GM18867 (cell line): ENCODE measurements at regions not wholly inside any gene's neighbourhood (a gene's known extent, or its start where the extent isn't known, plus 50 kb on each side); places are given as distances from the start of the nearest gene placed in this dataset.

Source experiments
- ATAC-seq: cut with Tn5 transposase; IDR thresholded peaks from one replicate; pipeline ENCODE4 v1.9.1; 2021; ENCODE audit warnings: mild to moderate bottlenecking, moderate library complexity; ENCODE audit not compliant: unreplicated experiment

DNA sequence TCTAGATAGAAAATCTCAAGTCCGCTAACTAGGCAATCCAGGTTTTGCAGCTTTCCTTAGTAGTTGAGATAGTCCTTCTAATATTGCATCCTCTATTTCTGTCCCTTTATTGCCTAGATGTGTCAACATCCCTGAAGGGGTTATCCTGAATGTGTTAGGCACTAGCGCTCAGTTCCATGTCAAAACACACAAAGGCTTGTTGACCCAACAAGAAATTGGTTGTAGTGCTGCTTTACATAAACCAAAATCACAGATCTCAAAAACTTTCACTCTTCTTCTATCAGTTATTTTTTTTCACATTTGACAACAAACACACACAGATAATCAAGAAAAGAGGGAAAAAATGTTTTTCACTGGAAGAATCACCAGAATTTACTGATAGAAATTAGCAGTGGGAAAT is 51.4 kb upstream of the SOX2 start:
- no peak for ATAC-seq

DNA sequence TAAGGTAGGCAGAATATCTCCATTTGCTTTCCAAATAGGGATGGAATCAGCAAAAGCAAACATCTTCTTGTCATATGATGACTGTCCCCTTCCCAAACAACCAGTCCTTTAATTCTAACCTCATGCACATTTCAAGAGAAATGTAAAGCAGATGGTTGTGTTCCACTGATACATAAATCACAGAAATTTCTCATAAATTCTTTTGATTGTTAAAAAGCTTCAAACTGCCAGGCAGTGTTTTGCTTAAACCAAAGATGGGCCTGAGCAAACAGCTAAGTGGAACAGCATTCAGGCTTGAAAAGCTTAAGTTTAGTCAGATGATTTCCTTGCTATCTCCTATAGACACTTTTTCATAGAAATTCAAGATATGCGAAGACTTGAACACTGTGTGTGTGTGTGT is 74.3 kb upstream of the SOX2 start:
- no peak for ATAC-seq

DNA sequence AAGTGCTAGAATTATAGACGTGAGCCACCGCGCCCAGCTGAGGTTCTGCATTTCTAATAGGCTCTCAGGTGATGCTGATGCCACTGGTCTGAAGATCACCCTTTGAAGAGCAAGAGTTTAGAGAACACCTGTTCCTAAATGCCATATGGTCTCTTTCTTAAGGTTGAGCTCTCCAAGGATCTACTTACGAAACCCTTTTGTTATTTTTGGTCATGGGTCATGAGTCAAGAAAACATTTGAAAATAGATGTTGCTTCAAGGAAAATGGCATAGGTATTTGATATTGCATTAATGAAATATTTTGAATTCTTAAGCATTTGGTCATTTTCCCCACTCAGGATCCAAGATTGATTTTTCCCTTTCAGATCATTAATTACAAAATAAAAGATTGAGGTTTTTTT is 74.7 kb upstream of the SOX2 start:
- ATAC-seq, result no peak

DNA sequence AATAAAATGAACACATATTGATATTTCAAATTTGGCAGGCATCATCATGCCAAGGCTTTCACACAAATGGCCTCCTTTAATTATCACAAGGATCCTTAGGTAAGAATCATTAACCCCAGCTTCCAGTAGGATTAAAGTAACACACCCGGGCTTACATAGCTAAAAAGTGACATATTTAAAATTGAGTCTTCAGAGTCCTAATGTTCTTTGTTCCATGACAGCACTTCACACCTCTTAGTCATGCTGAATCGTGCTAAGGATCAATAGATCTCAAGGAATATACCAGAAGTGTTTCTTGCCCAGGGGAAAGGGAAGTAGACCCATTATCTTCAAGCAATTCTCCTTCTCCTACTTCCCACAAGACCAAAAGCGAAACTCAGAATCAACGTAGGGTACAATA is 76.6 kb upstream of the SOX2 start:
- no peak for ATAC-seq

DNA sequence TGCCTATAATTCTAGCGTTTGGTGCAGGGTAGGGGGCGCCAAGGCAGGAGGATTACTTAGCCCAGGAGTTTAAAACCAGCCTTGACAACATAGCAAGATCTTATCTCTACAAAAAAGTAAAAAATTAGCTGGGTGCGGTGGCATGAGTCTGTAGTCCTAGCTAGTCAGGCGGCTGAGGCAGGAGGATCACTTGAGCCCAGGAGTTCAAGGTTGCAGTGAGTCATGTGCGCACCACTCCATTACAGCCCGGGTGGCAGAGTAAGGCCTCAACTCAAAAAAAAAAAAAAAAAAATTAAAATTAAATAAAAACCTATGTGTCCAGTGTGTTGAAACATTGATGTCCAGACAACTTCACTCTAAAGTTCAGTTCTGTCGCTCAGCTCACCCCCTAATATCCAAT is 78.2 kb upstream of the SOX2 start:
- ATAC-seq, result no peak

DNA sequence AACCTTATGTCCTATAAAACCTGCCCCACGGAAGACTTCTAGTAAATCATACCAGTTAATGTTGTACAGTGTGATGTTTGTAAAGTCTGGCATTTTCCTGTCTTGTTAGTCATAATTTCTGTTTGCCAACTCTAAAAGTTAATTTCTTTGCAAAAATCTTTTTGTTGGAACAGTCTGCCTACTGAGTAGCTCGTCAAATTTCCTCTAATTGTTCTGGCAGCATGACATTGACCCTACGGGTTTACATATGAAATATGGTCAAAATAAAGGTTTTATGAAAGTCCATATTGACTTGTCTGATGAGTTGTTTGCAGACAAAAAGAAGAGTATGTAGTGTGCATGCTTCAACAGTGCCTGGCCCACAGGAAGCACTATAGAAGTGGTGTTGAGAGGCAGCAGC is 79.8 kb upstream of the SOX2 start:
- ATAC-seq, result no peak

DNA sequence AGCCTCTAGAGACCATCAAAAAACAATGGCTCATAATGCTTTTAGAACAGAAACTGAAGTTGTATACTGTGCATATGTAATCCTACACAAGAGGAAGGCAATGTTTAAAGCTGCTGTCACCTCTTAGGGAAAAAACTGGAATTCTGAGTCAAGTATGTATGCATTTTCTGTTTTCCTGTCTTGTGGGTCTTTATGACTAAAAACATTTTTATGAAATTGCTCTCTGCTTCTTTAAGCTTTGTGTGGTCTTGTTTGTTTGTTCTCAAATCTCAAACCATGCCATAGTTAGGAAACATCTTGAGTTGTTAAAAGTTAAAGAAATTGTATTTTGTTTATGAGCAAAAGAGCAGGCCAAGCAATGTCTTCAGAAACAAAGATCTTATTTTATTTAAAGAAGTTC is 80.9 kb upstream of the SOX2 start:
- ATAC-seq, result no peak

DNA sequence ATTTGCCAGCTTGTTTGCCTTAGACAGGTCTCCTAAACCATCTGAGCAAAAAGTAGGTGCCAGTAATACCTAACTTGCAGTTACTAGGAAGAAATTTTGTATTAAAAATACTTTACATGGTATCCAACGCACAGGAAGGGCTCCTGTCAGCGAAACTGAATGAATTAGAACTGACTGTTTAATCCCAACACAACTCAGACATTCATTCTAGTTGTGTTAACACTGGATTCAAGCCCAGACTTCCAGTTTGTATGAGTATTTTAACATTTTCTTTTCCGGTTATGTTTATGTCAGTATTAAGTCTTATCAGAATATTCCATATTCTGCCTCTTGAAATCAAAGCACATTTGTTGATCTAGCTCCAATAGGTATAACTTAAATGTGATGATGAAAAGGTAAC is 82.0 kb upstream of the SOX2 start:
- ATAC-seq, result no peak

DNA sequence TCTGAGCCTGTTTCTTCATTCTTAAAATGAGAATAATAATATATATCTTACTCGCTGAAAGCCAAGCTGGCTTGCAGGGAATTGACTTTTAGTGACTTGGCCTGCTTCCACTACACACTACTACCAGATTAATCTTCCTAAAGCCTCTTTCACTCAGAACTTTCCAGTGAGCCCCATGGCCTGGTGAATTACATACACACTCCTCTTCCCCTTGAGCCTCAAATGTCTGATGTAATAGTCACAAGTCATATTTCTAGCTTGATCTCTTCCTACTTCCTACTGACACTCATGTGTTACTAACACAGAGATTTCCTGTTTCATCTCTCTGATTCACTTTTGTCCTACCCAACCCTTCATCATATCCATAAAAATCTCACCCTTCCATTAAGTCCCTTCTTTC is 82.7 kb upstream of the SOX2 start:
- ATAC-seq, result no peak

DNA sequence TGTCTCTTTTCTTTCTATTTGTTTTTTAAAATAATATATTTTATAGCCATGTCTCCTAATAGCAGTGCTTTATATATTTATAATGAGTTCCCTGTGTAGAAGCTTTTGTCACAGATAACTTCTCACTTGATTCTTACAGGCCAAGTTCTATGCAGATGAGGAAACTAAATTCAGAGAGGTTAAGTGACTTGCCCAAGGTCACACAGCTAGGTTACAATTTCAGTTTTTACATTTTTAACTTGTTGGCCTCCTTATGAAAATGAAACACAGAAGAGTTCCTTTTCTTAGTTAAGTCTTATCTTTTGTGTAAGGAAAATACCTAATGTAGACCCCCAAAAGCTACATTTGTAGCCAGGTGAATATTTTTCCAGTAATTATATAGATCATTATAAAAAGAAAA is 83.3 kb upstream of the SOX2 start:
- ATAC-seq, result no peak

DNA sequence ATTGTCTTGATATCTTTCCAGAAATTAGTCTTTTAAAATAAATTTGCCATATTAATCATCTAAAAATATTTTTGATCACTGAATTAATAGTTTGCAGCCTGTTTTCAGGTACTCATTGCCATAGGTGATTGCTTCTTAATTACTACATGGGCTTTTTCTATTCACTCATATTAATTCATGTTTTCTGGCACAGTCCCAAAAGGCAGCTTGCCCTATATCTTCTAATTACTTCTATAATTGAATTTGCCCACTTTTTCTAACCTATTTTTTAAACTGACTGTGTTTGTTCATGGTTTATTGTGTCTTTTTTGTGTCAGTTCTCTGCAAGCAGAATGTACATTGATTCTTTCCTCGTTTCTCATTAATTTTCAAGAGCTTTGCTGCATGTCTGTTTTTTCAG is 85.7 kb upstream of the SOX2 start:
- no peak for ATAC-seq

DNA sequence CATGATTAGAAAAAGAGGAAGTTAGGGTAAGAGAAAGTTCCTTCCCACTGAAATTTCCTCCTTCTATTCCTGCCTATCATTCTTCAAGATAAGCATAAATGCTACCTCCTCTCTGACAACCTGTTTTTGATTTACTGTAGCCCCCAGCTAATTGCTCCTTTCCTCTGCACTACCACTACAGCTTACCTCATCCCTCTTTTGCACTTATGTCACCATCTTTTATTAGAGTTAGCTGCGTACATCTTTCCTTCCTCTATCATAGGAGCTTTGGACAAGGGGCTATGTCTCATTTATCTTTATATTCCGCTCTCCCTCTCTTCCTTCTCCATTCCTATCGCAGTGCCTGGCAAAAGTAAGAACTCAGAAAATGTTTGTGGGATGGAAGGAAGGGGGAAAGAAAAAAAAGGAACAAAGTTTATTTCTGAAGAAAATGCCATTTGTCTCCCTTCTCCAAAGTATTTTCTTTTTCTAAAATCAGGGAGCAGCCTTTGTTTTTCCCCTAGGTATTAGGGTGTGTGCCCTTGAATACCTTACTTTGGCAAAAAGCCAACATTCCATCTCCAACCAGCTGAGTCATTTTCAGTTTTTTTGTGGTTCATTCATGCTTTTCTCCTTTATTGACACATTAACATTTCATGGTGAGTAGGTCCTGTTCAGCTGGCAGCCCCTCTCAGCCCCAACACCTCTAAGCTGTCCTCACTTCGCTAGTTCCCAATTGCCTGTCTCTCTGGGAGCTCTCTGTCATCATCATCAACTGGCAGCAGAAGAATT is 87.6 kb upstream of the SOX2 start:
- no peak for ATAC-seq

DNA sequence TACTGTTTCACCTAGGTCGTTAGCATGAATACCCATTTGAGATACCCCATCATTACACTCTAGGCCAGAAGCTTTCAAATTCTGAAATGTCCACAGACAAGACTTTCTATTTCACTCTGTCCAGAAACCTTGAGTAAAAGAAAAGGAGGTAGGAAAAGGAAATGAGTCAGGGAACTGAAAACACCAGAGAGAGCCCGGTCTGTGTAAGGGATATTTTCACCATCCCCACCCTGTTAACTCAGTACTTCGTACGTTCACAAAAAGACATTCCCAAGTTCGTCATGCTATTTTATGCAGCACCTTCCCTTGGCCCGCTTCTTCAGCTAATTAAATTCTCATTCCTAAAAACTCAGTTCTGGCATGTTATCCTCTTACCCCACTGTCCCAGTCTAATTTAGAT is 89.4 kb upstream of the SOX2 start:
- no peak for ATAC-seq

DNA sequence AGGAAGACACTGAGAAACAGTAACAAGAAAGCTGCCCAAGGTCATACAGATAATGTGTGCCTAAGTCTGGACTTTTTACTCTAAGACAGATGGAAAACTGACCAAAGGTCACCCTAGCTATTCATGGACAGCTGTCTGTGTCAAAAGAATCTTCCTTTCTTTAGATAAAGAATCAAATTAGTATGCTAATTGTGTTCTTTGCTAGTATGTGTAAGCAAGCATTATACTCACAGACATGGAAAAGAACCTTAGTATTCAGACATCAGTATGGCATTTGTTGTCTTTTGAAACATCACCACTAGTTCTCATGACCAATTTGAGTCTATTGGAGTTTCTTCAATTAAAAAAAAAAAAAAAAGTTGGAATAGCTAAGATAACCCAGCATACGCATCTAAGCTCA is 91.8 kb upstream of the SOX2 start:
- ATAC-seq, result no peak

DNA sequence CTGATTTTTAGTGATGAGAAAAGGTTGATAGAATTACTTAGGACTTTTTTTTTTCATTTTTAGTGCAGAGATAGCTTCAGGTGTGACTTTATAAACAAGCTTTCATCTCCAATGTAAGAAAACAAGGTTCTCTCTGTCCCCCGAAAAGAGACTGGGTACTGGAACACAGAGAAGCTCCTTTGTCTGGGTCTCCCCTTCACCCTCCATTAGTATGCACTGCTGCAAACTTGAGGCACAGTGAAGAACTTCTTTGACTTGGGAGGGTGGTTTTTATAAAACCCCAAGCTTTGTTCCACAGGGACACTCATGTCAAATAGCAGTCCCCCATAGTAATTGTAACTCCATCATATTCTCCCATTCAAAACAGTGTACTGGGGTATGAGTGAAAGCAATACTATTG is 93.5 kb upstream of the SOX2 start:
- no peak for ATAC-seq

DNA sequence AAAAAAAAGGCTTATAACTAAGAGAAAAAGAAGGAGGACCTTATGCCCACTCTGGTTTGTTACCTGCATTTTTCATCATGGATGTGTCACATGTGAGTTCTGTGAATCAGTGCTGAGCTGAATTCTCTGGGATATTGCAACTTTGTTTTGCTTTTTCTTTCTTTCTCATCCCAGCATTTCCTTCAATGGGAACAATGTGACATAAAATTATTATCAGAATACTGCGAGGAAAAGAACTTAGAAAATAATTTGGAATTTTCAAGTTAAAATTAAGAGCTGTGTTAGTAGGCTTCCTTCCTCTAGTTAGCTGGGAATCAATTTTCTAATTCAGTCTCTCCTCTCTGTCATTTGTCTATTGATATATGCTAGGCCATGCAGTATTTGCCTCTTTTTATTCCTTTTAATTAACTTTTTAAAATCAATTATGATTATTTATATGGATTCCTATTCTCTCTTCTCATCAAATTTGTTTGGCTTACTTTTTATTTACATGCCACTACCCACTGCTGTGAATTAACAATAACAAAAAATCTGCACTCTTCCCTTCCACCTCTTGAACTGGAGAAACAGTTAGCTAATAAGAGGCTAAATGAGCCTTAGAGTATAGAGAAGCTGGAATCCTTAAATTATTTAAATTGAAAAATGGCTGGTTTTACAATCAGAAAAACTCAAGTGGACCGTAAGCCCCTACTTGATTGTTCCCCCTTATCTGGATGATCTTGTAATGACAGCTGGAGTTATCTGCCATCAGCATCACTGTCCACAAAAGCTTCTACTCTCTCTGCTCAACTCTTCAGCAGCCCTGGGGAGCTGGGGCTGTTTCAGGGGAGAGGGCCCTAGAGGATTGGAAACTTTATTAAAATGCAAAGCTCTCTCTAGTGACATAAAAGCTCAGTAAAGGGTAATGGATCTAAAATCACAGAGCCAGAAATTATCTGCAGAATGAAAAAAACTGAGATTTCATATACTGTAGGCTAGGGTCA is 95.3 kb upstream of the SOX2 start:
- no peak for ATAC-seq

DNA sequence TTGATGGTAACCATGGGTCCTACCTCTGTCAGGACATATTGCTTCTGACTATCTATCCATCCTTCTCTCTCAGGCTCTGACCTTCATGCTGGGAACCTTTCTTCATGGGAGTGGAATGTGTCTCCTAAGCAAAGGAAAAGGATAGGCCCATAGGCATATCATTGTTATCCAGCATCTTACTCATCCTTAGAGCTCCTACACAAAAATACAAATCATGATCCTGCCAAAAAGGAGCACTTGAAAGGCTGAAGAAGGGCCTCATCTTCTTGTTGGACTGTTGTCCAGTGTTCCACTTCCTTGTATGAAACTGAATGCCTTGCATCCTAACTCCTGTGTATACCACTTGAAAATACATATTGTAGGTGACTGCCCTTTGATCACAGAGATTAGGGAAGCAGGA is 96.1 kb upstream of the SOX2 start:
- no peak for ATAC-seq

DNA sequence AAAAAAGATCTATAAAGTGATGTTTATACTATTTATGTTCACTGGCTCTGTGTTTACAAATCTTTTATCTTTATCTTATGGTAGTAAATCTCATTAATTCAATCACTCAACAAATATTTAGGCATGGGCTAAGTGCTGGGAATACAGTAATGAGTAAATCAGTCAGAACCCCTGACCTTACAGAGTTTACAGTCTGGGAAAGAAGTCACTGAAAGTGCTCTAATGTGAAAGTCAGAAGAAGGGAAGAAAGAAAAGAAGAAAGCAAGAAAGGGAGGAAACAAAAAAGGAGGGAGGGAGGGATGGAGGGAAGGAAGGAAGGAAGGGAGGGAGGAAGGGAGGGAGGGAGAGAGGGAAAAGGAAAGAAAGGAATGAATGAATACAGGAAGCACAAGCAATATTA is 96.8 kb upstream of the SOX2 start:
- no peak for ATAC-seq

DNA sequence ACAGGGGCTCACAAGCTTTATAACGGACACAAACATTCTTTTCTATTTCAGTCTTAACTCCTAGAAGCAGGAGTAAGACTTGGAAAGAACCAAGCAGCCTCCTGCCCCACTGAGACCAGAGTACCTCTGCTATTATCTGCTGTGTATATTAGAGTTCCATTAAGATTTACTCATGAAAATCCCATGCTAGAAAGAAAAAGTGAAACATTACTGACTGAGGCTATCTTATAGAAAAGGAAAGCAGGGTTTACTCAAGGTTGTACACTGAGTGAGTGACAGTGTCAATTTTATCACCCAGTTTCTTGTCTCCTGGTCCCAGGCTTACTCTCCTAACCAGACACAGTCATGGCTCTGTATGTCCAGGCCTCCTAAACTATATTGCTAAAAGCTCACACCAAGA is 97.9 kb upstream of the SOX2 start:
- ATAC-seq, result no peak

DNA sequence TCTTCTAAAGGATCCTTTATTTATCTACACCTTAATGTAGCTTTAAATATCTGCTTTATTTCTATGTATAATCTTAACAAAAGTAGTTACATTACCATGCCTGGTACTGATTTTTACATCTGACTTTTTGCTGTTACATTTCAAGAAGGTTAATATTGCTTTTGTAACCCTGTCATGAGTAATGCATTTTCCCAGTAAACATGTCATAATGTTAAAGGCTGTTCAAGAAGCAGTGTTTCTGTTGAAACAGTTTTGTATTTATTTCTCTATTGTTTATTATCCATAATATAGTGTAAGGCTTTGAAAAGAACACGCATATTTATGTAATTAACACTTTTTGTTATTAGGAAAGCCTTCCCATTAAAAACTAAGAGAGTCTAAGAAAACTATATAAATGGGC is 98.5 kb upstream of the SOX2 start:
- no peak for ATAC-seq

DNA sequence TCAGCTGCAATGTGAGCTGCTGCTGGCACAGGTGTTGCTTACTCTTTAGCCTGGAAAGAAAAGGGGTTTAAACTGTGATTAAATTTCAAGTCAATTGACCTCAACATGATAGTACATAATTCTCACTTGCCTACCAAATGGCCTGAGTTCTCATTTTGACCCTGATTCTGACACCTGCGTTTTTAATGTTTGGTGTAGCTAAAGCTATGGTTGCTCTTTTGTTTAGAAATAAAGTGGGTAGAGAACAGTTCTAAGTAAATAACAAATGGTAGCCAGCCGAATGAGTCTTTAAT is 100.8 kb upstream of the SOX2 start:
- no peak for ATAC-seq
